Activated CD8-positive, alpha-beta memory T cell treated with anti-CD3 and anti-CD28 coated beads for 24 hours (primary cell): ENCODE measurements at regions not wholly inside any gene's neighbourhood (a gene's known extent, or its start where the extent isn't known, plus 50 kb on each side); places are given as distances from the start of the nearest gene placed in this dataset.
"Not testable (repeated sequence)": the region's sequence is repeated elsewhere in the genome, so short reads cannot be mapped to it uniquely, and the experiment has no call there.

Source experiments
- DNase-seq: peaks from one replicate; pipeline ENCODE4 v3.0.0-alpha.2; 2020

DNA sequence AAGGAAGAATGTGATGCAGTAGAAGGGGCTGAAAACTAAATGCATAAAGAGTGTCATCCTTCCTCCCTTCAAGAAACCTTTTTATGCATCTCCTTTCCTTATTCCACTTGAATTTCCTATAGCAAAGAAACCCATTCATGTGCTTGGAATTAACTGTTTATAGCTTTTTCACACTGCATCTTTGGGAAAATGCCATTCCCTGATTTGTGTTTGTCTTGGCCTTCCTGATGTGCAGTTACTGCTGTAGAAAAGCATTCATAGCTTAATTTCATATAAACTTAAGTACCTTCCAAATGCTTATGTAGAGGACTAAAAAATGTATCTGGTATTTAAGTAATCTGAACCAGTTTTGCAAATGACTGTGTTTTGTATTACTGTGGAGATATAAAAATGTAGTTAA is 61.8 kb downstream of the SDR9C7 start:
- DNase-seq = no peak

DNA sequence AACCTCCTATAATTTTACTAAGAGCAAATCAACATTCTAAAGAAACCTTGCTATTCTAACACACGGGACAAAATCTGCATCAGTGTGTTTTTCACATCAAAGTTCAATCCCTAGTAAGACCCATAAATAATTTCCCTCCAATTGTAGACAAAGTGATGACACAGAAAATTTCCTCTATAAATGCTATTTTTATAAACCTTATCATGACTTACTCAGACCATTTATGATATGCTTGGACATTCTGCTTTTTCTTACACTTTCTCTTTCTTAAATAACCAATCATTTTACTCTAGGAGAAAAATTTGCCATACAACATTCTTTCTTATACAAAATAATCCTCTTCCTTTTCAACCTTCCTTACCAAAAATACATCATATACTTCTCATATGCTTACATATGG is 67.0 kb downstream of the SDR9C7 start:
- no peak for DNase-seq

DNA sequence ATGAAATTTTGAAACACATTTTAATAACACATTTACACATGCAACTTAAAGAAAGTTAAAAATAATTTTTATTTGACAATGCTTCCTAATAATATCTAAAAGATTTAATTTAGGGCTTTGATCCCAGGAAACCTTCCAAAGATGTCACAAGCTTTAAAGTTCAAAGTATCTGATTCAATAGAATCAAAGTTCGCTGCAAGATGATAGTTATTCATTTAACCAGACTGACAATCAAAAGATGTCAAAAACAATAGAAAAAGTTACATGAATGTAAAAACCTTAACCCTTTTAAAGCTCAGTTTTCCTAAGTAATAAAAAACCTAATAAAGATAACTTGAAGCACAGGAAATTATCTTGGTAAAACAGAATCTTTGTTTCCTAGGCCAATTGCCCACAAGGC is 67.7 kb downstream of the SDR9C7 start:
- no peak for DNase-seq

DNA sequence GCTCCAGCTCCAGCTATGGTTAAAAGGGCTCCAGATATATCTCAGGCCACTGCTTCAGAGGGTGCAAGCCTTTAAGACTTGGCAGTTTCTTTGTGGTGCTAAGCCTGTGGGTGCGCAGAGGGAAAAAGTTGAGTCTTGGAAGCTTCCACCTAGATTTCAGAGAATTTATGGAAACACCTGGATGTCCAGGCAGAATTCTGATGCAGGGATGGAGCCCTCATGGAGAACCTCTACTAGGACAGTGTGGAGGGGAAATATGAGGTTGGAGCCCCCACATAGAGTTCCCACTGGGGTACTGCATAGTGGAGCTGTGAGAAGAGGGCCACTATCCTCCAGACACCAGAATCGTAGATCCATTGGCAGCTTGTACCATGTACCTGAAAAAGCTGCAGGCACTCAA is 69.9 kb downstream of the SDR9C7 start:
- DNase-seq = no peak

DNA sequence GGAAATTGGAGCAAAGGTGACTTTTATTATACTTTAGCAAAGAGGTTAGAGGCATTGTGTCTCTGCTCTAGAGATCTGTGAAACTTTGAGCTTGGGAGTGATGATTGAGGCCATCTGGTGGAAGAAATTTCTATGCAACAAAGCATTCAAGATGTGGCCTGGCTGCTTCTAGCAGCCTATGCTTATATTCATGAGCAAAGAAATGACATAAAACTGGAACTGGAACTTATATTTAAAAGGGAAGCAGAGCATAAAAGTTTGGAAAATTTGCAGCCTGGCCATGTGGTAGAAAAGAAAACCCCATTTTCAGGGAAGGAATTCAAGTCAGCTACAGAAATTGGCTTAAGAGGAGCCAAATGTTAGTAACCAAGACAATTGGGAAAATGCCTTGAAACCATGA is 70.4 kb downstream of the SDR9C7 start:
- DNase-seq = no peak

DNA sequence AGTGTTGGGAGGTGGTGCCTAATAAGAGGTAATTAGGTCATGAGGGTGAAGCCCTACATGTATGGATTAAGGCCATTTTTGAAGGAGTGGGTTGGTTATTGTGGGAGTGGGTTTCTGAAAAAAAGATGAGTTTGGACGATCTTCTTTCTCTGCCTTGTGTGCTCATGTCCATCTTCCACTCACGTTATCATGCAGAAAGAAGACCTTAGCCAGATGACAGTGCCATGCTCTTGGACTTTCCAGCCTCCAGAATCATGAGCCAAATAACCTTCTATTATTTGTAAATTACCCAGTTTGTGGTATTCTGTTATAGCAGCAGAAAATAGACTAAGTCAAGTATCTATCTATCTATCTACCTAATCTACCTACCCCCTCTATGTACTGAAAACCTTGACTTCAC is 71.9 kb downstream of the SDR9C7 start:
- DNase-seq = no peak

DNA sequence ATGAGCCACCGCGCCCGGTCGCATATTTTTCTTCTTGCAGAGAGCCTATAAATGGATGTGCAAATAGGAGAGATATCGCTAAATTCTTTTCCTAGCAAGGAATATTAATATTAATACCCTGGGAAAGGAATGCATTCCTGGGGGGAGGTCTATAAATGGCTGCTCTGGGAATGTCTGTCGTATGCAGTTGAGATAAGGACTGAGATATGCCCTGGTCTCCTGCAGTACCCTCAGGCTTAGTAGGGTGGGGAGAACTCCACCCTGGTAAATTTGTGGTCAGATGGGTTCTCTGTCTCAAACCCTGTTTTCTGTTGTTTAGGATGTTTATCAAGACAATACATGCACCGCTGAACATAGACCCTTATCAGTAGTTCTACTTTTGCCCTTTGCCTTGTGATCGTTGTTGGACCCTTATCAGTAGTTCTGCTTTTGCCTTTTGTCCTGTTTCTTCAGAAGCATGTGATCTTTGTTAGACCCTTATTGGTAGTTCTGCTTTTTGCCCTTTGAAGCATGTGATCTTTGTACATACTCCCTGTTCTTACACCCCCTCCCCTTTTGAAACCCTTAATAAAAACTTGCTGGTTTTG is 80.7 kb downstream of the SDR9C7 start:
- not testable (repeated sequence) for DNase-seq

DNA sequence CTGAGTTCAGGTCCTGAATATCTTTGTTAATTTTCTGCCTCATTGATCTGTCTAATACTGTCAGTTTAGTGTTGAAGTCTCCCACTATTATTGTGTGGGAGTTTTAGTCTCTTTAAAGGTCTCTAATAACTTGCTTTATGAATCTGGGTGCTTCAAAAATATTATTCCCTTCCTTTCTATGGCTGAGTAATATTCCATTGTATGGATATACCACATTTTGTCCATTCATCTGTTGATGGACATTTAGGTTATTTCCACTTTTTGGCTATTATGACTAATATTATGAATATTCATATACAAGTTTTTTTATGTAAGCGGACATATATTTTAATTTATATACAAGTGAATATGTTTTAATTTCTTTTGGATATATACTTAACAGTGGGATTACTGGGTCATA is 82.7 kb downstream of the SDR9C7 start:
- no peak for DNase-seq

DNA sequence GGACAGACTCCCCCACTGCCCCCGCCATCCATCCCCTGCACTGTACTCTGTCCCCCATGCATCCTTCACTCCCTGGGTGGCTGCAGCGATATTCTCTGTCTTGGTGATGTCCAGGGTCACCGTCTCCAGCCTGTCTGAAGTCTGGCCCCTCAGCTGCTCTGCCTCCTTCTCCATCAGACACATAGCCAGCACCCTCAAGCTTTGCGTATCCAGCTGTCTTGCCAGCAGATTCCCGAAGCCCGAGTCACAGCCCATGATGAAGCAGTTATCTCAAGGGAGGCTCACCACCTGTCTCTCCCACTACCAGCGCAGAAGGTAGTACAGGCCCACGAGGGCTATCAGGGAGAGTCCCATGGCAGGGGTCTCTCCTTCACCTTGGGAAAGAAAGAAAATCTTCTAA is 77.8 kb downstream of the HSD17B6 start:
- no peak for DNase-seq

DNA sequence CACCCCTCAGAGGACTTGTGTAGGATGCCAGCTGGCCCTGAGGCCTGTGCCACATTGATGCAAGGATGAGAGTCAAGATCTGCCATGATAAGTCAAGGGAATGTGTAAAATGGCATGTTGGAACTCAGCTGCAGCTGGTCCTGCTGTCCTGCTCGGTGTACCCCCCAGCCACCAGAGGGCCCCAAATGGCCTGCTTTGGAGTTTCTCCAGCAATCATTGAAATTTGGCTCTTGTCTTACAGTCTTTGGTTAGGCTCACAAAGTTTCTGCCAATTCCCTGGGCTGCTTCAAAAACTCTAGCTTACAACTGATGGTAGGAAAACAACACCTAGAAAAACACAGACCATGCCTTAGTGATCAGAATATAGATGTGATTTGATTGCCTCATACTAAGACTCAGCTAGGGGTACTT is 76.8 kb downstream of the HSD17B6 start:
- peak; percentile 60 for DNase-seq

DNA sequence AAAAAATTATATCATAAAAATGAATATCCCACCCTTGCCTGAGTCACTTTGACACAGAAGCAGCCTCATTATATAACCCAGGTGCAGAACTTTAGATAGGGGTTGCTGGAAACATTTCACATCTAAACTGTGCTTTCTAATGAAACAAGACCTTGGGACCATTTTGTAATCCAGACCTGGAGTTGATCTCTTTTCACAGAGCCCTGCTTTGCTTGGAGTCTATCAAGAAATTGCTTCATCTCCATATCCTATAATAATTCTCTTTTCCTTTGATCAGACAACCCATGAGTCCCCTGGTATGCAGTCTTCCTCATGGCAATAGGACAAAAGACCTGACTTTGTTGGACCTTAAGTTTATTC is 76.3 kb downstream of the HSD17B6 start:
- no peak for DNase-seq

DNA sequence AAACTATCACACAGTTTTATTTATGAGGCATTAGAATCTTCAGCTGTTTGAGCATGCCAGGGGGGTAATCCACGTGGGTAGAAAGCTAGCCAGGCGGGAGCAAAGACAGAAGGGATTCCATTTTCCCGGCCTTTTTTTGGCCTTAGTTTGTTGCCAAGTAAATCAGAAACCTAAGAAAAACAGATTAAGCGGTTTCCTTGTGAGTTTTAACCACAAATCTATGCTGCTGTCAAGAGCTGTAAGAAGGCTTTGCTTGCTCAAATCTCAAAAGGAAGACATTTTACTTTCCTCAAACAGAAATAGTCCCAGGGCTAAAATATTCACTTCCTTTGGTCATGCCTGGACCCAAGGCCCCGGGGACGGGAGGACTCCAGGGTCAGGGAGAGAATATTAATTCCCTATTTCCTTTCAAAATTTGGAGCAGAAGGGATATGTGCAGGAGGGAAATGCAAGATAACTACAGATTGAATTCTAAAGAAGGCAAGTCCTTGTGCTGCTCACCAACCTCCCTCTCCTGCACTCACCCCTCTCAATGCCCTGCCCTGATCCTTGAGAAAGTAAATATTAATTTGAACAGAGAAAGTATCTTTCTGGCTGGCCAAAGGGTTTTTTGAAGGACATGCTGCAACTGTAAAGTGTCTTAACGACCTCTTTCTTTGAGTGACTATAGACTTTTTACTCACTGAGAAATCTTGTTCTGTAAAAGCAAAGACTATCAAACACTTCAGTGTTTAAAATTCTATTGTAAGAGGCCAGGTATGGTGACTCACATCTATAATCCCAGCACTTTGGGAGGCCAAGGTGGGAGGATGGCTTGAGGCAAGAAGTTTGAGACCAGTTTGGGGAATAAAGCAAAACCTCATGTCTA is 75.7 kb downstream of the HSD17B6 start:
- no peak for DNase-seq
